WTC11 (cell line): ENCODE measurements at regions not wholly inside any gene's neighbourhood (a gene's known extent, or its start where the extent isn't known, plus 50 kb on each side); places are given as distances from the start of the nearest gene placed in this dataset.
"Not testable (repeated sequence)": the region's sequence is repeated elsewhere in the genome, so short reads cannot be mapped to it uniquely, and the experiment has no call there.

Source experiments
- ATAC-seq: fragments of 200-7000 bp; cut with Tn5 transposase; 2 replicates; pipeline ENCODE4 v1.10.0; 2021; ENCODE audit warnings: mild to moderate bottlenecking, moderate library complexity
- CTCF ChIA-PET: fragments of 300-600 bp; sonication (Branson Sonifier 250); formaldehyde crosslinking; loops from one replicate; lab custom pipeline; 2021; ENCODE audit warnings: antibody characterized with exemption; lab: Charles Lee
- POLR2A ChIA-PET: fragments of 350-600 bp; sonication (Branson Sonifier 250); formaldehyde crosslinking; loops from one replicate; lab custom pipeline; 2021; ENCODE audit warnings: antibody characterized with exemption; lab: Charles Lee
- DNase-seq: peaks from one replicate; pipeline ENCODE4 v3.0.0; 2021; ENCODE audit warnings: low spot score
- H3K27ac Mint-ChIP-seq: 2 replicates; pipeline ENCODE4 v1.8.0; 2021; ENCODE audit warnings: mixed read lengths
- H3K27me3 Mint-ChIP-seq: 2 replicates; pipeline ENCODE4 v1.8.0; 2021; ENCODE audit warnings: low read depth, mild to moderate bottlenecking, moderate library complexity, mixed read lengths
- H3K36me3 Mint-ChIP-seq: 2 replicates; pipeline ENCODE4 v1.8.0; 2021; ENCODE audit warnings: mixed read lengths
- H3K4me1 Mint-ChIP-seq: 2 replicates; pipeline ENCODE4 v1.8.0; 2022; ENCODE audit warnings: mixed read lengths
- H3K4me3 Mint-ChIP-seq: 2 replicates; pipeline ENCODE4 v1.8.0; 2021; ENCODE audit warnings: mild to moderate bottlenecking, moderate library complexity, mixed read lengths
- H3K9me3 Mint-ChIP-seq: 2 replicates; pipeline ENCODE4 v1.8.0; 2021; ENCODE audit warnings: mixed read lengths
- CDX4 ChIP-seq: fragments of 250-450 bp; sonication (Bioruptor Pico); IDR thresholded peaks from 2 replicates; pipeline ENCODE4 v1.9.0; 2021; ENCODE audit warnings: moderate library complexity, mild to moderate bottlenecking, inconsistent platforms, borderline replicate concordance
- CTCF ChIP-seq: fragments of 200-600 bp; IDR thresholded peaks from 2 replicates; pipeline ENCODE4 v1.8.0; 2022; ENCODE audit warnings: antibody characterized with exemption
- GRHL2 ChIP-seq: fragments of 250-450 bp; sonication (Bioruptor Pico); IDR thresholded peaks from 2 replicates; pipeline ENCODE4 v1.8.0; 2022; ENCODE audit warnings: mild to moderate bottlenecking, moderate library complexity; ENCODE audit not compliant: insufficient replicate concordance, severe bottlenecking
- GTF2I ChIP-seq: fragments of 250-450 bp; sonication (Bioruptor Pico); conservative IDR thresholded peaks from 2 replicates; pipeline ENCODE4 v1.4.0; 2021; ENCODE audit warnings: mild to moderate bottlenecking
- HMGA2 ChIP-seq: fragments of 250-450 bp; sonication (Bioruptor Pico); IDR thresholded peaks from 2 replicates; pipeline ENCODE4 v1.4.0; 2021; ENCODE audit warnings: mild to moderate bottlenecking, moderate library complexity
- IRF1 ChIP-seq: sonication (generic); formaldehyde crosslinking; IDR thresholded peaks from 2 replicates; pipeline ENCODE4 v1.8.0; 2023; ENCODE audit warnings: missing genetic modification reagents
- MYBL2 ChIP-seq: sonication (generic); formaldehyde crosslinking; IDR thresholded peaks from 2 replicates; pipeline ENCODE4 v1.8.1; 2023; ENCODE audit warnings: mild to moderate bottlenecking, moderate library complexity, missing genetic modification reagents
- NR1H2 ChIP-seq: sonication (generic); formaldehyde crosslinking; IDR thresholded peaks from 2 replicates; pipeline ENCODE4 v1.9.0; 2021; ENCODE audit warnings: mild to moderate bottlenecking, moderate library complexity, missing genetic modification reagents
- RORB ChIP-seq: fragments of 250-450 bp; sonication (Bioruptor Pico); IDR thresholded peaks from 2 replicates; pipeline ENCODE4 v1.9.0; 2021; ENCODE audit warnings: mild to moderate bottlenecking
- SMAD3 ChIP-seq: sonication (generic); formaldehyde crosslinking; IDR thresholded peaks from 2 replicates; pipeline ENCODE4 v1.8.0; 2022; ENCODE audit warnings: missing genetic modification reagents, mild to moderate bottlenecking, borderline replicate concordance
- SMAD4 ChIP-seq: sonication (generic); formaldehyde crosslinking; IDR thresholded peaks from 2 replicates; pipeline ENCODE4 v1.8.0; 2022; ENCODE audit warnings: mild to moderate bottlenecking, missing genetic modification reagents
- SOX15 ChIP-seq: fragments of 250-450 bp; sonication (Bioruptor Pico); IDR thresholded peaks from 2 replicates; pipeline ENCODE4 v1.9.0; 2021; ENCODE audit warnings: mild to moderate bottlenecking
- ZBTB21 ChIP-seq: sonication (generic); formaldehyde crosslinking; IDR thresholded peaks from 2 replicates; pipeline ENCODE4 v1.8.1; 2023; ENCODE audit warnings: mild to moderate bottlenecking, missing genetic modification reagents, borderline replicate concordance
- ZNF219 ChIP-seq: sonication (generic); formaldehyde crosslinking; IDR thresholded peaks from 2 replicates; pipeline ENCODE4 v1.8.0; 2023; ENCODE audit warnings: missing genetic modification reagents, mild to moderate bottlenecking, borderline replicate concordance
- ZNF532 ChIP-seq: fragments of 250-450 bp; sonication (Bioruptor Pico); IDR thresholded peaks from 2 replicates; pipeline ENCODE4 v1.9.0; 2021; ENCODE audit warnings: mild to moderate bottlenecking, borderline replicate concordance
- ZSCAN18 ChIP-seq: fragments of 250-450 bp; sonication (Bioruptor Pico); IDR thresholded peaks from 2 replicates; pipeline ENCODE4 v2.1.2; 2022; ENCODE audit warnings: mild to moderate bottlenecking, moderate library complexity
- TF ChIP-seq, protein P1 (sequence below): sonication (generic); formaldehyde crosslinking; IDR thresholded peaks from 2 replicates; pipeline ENCODE4 v1.8.1; 2022; ENCODE audit warnings: missing genetic modification reagents, borderline replicate concordance
- TF ChIP-seq, protein P2 (sequence below): fragments of 250-450 bp; sonication (Bioruptor Pico); conservative IDR thresholded peaks from 2 replicates; pipeline ENCODE4 v1.9.0; 2021; ENCODE audit warnings: mild to moderate bottlenecking

DNA sequence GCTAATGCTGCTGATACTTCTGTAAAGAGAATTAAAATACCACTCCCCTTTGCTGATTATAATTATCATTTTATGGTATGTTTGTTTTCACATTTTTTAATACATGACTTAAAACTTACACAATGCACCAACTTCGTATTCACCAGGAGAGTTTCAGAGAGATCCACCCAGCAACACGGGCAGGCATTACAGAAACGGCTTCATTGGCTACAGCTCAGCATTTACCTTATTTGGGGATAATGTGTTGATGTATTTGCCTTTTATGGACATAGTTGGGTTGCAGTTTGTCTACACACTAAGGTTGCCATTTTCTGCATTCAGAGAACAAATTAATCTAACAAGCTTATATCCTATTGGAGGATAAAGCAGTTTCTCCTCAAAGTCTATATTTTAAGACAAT is 423.6 kb downstream of the PRDM9 start:
- Mint-ChIP-seq H3K4me3 (no peak overlapping the region), H3K27ac (no peak overlapping the region)
- no peak for TF ChIP-seq RORB
- no peak for TF ChIP-seq SMAD4 (CRISPR knock-in tag)
- TF ChIP-seq NR1H2 (CRISPR knock-in tag), result no peak
- TF ChIP-seq, protein P1, sequence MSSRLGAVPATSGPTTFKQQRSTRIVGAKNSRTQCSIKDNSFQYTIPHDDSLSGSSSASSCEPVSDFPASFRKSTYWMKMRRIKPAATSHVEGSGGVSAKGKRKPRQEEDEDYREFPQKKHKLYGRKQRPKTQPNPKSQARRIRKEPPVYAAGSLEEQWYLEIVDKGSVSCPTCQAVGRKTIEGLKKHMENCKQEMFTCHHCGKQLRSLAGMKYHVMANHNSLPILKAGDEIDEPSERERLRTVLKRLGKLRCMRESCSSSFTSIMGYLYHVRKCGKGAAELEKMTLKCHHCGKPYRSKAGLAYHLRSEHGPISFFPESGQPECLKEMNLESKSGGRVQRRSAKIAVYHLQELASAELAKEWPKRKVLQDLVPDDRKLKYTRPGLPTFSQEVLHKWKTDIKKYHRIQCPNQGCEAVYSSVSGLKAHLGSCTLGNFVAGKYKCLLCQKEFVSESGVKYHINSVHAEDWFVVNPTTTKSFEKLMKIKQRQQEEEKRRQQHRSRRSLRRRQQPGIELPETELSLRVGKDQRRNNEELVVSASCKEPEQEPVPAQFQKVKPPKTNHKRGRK (CRISPR knock-in tag), result no peak
- TF ChIP-seq CTCF, result no peak
- no peak for TF ChIP-seq GTF2I
- TF ChIP-seq ZNF219 (CRISPR knock-in tag), result no peak
- TF ChIP-seq ZNF532 (CRISPR knock-in tag), result no peak
- no peak for TF ChIP-seq HMGA2 (CRISPR knock-in tag)
- TF ChIP-seq SMAD3, result no peak
- TF ChIP-seq IRF1 (CRISPR knock-in tag), result no peak
- no peak for TF ChIP-seq ZBTB21 (CRISPR knock-in tag)
- TF ChIP-seq, protein P2, sequence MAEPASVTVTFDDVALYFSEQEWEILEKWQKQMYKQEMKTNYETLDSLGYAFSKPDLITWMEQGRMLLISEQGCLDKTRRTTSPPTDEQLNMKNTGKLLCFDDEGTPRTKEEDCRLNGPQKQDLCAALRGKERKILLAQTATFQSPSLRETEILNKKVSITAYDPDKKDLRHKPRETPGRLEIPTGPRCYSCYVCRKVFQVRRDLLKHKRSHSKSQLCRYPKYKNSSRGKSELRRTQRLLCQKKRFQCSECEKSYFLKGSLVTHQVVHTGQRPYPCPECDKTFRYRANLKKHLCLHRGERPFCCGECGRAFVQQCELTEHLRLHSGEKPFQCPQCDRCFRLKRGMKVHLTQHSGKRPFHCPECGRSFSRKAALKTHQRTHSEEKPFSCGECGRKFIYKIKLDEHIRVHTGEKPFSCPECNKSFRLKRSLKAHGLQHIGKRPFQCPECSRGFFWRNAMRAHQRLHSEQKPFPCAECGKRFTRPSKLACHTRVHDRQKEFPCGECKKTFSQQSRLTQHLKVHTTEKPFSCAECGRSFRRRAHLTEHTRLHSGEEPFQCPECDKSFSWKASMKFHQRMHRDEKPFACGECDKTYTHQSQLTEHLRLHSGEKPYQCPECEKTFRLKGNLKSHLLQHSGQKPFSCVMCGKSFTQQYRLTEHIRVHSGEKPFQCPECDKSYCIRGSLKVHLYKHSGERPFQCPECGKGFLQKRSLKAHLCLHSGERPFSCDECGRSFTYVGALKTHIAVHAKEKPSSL (CRISPR knock-in tag), result no peak
- no peak for TF ChIP-seq MYBL2 (CRISPR knock-in tag)
- no peak for TF ChIP-seq CDX4 (CRISPR knock-in tag)
- TF ChIP-seq GRHL2 (CRISPR knock-in tag), result no peak
- TF ChIP-seq SOX15, result no peak
- no peak for TF ChIP-seq ZSCAN18 (CRISPR knock-in tag)
- TF ChIP-seq, all 79 proteins: peak for 0
- no peaks in the 10 kb centered on the region for H3K4me1 Mint-ChIP-seq
- ChIA-PET POLR2A (no interaction called here), CTCF (interaction anchor here (0.6 kb wide), 1 partner anchor 317 kb away, joined by 4 read pairs; no protein-coding TSS in a partner anchor)
- ATAC-seq (no peak), DNase-seq (no peak)
- peaks cover 13% of the 10 kb centered on the region for H3K36me3 Mint-ChIP-seq
- no peaks in the 10 kb centered on the region for H3K27me3 Mint-ChIP-seq
- H3K9me3 Mint-ChIP-seq, result peaks cover 26% of the 10 kb centered on the region

DNA sequence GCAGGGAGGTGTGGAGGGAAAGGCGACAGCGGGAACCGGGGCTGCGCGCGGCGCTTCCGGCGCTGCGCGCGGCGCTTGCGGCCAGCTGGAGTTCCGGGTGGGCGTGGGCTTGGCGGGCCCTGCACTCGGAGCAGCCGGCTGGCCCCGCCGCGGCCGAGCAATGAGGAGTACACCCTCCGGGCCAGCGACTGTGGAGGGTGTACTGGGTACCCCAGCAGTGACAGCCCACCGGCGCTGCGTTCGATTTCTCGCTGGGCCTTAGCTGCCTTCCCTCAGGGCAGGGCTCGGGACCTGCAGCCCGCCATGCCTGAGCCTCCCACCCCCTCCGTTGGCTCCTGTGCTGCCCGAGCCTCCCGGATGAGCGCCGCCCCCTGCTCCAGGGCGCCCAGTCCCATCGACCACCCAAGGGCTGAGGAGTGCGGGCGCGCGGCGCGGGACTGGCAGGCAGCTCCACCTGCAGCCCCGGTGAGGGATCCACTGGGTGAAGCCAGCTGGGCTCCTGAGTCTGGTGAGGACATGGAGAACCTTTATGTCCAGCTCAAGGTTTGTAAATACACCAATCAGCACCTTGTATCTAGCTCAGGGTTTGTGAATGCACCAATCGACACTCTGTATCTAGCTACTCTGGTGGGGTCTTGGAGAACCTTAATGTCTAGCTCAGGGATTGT is 444.0 kb downstream of the PRDM9 start:
- POLR2A ChIA-PET, ATAC-seq: not testable (repeated sequence)

More for the DNA sequence above, 444.0 kb downstream of the PRDM9 start:
- H3K4me1 Mint-ChIP-seq, CTCF ChIA-PET, H3K27ac Mint-ChIP-seq, H3K27me3 Mint-ChIP-seq, H3K4me3 Mint-ChIP-seq, DNase-seq: not testable (repeated sequence)
- H3K36me3 Mint-ChIP-seq, result peaks cover 22% of the 10 kb centered on the region
- H3K9me3 Mint-ChIP-seq, result peaks cover 56% of the 10 kb centered on the region
